T-helper 2 cell (primary cell): ENCODE measurements at regions not wholly inside any gene's neighbourhood (a gene's known extent, or its start where the extent isn't known, plus 50 kb on each side); places are given as distances from the start of the nearest gene placed in this dataset.

Experiments
- DNase-seq, 5 experiments: peaks; one replicate each; pipeline versions ENCODE4 v3.0.0 to v3.0.0-alpha.2; 2012 to 2022

DNA sequence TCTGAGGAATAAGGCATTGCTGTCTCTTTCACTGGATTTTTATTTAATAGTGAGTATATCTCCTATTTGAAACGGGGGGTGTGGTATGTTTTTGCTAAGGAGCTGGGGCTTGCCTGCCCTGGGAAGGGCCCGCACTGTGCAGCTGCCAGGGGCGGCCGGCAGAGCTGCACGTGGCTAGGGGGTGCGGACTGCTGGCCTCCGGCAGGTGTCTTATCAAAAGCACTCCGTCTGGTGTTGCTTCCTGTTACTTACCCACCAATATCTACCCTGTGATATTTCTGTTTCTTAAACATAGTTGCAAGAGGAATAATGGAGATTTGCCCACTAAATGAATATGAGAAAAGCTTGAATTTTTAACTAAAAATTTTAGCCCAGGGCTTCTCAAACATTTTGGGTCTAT lies 232.0 kb downstream of the IRX1 start:
- DNase-seq = no peak

DNA sequence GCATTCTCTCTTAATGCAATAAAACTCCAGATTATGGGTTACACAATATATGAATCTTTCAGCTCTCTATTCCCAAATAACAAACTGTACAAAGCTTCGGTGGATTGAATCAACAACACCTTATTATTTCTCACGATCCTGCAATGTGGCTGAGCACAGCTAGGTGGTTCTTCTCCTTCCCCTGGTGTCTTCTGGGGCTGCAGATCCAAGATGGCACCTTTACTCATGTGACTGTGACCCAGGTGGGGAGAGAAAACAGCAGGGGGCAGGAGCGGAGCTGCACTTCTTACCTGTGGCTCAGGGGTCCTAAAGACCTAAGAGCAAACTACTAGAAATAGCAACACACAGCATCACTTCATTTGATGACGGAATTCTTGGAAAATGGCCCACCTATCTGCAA lies 233.1 kb downstream of the IRX1 start:
- DNase-seq = no peak

DNA sequence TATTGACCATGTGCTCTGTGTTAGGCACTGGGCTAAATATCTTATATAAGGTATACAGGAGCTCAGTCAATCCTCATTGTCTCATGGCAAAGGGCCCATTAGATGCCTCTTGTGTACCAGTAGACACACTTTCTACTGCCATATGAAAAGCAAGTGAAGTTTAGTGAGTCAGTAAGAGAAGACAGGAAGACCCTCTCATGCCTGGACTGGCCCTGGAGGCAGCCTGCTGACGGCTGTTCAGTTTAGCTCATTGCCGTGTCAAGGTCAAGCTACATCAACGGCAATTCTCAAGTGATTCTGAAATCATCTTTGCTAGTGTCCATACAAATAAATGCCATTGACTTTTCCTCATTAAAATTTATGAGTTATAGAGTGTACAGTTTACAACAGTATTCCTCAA lies 237.9 kb downstream of the IRX1 start:
- DNase-seq = no peak

DNA sequence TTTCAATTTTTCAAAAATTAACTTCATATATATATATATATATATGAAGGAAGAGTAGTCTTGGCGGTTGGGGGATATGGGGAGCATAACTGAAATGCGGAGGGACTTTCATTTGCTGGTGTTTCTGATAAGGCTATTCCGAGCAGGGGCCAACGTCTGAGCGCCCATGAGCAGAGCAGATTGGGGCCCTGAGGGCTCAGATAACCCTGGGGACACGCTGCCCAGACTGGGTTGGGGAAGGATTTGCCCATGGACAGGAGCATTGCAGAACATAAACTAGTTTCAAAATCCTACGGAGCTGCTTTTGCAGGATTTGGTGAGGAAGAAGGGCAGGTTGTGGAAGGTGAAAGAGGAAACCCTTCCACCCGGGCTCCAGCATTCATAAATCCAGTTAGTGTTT lies 240.2 kb downstream of the IRX1 start:
- no peak for DNase-seq

DNA sequence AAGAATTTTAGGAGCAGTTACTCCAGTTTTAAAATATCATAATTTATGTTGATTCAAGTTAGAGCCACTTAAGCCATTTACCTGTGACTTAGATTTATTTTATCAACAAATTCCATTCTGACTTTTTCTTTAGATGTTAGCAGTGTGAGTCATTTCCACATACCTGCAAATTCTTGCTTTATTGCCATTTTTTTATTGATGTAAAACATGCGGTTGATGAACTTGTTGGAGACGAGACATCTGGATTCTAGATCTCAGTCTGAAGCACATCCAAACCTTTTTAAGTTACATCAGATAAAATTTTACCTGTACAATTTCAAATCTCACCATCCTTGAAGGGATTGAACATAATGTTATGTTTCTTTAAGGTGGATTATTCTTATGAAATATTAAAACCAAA lies 240.9 kb downstream of the IRX1 start:
- no peak for DNase-seq

DNA sequence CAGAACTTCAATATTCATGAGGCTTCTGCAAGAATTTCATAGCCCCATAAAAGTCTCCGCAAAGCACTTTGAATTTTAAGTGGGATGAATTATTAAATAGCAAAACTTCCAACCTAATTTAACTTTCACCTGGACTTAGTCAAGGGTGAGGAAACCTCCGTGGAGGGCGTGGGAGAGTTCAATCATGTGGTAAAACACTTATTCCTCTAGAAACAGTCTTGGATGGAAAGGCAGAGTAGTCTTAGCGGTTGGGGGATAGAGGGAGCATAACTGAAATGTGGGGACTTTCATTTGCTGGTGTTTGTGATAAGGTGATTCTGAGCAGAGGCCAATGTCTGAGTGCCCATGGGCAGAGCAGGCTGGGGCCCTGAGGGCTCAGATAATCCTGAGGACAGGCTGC lies 241.9 kb downstream of the IRX1 start:
- no peak for DNase-seq

DNA sequence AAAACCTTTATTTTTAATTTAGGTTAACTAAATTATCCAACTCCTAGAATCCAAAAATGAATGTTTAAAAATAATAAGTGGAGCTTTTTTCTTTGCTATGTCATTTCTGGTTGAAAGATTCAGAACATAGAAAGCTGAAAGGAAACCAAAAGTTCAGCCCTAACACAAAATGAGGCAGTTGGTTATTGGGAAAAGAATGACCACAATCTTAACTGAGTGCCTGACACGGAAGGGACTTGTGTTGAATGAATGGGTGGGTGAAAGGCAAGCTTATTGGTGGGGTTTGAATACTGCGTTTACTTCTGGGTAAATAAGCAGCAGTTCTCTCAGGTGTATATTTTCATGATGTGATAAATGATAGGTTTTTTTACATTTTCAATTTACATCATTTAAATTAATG lies 243.5 kb downstream of the IRX1 start:
- DNase-seq = no peak

DNA sequence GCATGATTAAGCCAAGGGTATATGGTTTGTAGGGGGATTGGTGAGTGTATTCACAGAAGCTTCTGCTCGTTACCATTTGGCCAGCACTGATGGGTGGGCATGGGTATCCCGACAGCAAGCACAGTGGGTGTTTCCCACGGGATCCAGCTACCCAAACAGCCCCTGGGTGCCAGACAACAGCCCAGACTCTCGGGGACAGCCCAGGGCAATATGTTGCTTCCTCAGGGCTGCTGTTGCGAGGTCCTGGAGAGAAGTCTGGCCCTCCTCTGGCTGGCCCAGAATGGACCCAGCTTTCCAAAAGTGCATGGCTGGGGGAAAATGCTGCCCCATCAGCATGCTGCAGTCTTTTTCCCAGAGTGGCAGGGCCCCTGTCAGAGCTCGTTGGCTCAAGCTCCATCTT lies 247.0 kb downstream of the IRX1 start:
- no peak for DNase-seq

DNA sequence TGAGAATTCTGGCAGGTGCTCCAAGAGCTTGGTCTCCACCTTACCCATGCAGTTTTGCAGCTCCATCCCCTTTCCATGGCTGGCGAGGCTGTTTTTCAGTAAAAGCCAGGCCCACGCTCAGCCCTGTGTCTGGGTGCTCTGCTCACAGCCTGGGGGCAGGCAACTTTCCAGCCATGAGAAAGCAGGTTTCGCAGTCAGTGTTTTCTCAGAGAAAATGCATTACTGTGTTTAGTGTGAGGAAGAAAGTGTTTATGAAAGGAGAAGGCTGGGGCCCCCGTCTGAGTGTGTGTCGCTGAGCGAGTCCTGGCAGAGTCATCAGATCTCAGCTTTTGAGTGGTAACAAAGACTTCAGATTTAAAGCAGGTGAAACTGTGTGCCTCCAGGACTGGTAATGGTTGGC lies 248.1 kb downstream of the IRX1 start:
- DNase-seq = no peak

DNA sequence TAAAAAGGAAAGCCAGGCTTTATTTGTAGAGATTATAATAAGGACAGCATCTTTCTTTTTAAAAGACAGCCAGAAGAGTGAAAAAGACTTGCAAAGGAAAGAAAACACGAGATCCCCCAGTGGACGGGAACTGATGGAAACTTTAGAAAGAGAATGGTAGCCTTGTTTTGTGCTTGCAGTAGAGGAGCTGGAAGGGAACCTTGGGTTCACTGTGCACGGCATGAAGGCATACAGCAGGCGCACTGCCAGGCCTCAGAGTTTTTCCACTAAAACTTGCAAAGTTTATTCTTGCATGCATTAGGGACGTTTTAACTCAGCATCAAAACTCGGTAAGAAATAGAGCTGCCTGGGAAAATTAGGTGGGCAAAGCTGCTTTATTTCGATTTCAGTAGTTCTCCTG lies 248.6 kb downstream of the IRX1 start:
- DNase-seq = no peak

DNA sequence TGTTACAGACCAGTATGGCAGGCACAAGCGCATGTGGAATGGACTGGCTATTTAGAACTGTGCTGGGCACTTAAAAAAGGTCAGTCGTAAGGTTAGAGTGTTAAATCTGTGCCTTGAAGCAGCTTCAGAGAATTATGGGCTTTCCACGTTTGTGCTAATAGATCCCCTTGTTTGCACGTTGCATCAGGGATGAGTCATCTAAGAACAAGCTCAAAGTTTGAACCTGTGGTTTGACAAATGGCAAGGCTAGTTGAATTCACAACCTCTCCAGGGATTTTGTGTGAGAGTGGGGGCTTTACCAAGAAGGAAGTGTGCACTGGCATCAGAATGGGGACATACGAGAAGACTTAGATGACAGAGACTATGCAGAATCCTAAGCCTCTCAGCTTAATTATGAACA lies 249.6 kb downstream of the IRX1 start:
- no peak for DNase-seq

DNA sequence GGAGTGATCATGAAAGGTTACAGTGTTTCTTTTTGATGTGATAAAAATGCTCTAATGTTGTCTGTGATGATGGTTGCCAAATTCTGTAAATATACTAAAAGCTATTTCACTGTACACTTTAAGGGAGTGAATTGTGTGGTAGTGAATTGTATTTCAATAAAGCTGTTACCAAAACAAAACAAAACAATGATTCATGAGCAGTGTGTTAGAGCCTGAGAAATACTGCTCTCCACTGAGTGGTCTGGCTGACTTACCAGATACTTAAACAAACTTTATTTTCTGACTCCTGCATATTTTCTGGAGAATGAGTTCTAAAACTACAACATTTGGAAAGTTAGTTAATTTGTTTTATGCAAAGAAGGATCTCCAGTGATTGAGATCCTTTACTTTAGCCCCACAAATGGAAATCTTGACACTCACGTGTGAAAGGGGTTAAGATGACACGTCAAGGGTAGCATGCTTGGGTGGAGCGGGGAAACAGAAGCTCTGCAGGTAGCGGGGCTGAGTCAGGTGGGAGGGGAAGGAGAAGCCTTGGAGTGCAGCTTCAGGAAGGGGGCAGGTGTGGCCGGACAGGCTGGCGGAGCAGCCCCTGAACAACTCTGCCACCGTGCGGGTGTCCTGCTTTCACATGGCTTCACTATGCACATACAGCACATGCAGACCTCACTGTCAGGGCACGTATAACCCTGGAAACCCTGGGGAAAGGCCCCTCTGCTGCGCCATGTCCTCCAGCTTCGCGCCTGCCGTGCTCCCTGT lies 256.7 kb downstream of the IRX1 start:
- DNase-seq = no peak

DNA sequence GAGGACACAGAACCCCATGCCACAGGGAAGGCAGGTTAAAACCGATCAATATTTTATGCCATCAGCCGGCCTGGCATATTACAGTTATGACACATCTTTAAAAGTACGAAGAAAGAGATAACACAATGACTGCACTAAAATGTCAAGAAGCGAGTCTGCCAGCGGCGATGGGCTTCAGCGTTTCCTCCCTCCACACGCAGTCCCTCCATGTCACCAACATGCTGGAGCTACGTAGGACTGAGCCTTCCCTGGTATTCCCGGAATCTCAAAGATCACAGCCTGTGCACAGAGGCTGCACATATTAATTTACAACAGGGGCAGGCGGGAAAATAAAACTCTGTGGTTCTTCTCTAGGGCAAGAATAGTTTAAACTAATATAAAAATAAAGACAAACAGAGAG lies 257.7 kb downstream of the IRX1 start:
- no peak for DNase-seq

DNA sequence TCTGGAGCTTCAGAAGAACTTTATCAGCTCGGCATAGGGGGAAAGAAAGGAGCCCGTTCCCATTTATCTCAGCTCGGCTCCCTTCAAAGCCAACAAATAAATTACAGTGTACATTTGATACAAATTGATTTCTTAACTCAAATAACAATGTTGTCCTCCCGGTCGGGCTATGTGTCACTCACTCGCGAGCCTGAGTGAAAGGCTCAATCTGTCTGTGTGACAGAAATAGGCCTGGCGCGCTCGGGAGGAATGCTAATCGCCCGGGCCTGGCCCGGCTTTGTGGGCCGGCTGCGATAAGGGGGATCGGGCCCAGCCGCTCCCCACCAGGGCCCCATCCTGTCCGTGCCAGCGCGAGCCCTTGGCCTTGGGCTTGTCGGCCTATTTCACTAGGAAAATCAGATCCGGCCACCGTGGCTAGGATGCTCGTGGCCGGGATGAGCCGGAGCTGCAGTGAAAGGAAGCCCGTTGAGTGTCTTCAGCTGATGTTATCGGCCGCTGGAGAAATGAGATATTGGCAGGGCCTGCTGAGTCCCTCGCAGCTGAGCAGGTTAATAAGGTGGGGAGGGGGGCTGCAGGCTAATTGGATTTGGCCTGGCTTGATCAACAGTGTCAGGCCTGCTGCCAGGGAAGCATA lies 258.7 kb downstream of the IRX1 start:
- DNase-seq = no peak

DNA sequence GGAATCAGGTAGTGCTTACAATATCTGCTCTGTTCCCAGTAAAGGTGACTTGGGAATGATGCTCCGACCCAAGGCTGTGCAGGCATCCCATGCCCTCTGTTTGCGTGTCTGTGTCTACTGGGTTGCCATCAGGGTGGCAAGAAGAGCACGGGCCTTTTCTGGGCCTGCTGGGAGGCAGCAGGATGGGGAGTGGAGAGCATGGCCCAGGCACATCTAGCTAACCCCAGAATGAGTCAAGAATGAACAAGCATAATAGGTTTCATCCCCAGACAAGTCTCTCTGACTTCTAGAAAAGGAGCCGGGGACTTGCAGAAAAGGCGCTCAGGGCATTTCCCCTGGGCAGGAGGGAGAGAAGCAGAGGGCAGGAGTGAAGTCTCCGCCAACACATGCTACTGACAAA lies 260.4 kb downstream of the IRX1 start:
- DNase-seq = no peak

DNA sequence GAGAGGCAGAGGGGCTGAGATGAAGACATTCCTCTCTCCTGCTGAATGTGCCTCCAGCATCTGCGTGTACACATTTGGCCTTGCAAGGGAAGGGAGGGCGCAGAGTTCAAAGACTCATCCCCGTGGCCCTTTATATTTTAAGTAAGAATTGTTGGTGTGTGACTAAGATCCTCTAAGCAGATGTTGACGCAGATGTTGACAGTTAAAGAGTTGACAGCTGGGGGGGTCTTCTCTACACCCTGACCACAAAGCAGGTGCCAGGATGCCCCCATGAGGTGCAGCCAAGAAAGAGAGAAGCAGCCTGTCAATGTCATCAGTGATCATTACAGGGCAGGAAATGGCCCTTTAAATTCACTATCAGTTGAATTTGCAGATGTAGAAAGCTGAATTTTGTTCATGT lies 262.9 kb downstream of the IRX1 start:
- DNase-seq = no peak

DNA sequence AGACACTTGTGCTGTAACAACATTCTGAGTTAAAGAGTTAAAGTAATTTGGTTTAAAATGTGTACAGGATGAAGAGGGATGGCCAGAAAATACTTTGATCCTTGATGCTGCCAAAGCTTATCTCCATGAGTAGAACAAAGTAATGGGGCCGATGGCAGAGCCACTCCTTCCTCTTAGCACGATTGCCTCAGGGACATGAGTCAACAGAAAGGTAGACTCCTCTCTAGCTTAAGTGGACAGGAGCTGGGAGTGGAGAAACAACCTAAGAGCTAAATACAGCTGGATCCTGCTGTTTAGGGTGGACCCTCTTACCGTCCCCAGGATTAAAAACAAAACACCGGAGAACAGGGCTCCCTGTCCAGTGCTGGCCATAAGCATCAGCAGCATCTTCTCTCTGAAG lies 267.3 kb downstream of the IRX1 start:
- no peak for DNase-seq

DNA sequence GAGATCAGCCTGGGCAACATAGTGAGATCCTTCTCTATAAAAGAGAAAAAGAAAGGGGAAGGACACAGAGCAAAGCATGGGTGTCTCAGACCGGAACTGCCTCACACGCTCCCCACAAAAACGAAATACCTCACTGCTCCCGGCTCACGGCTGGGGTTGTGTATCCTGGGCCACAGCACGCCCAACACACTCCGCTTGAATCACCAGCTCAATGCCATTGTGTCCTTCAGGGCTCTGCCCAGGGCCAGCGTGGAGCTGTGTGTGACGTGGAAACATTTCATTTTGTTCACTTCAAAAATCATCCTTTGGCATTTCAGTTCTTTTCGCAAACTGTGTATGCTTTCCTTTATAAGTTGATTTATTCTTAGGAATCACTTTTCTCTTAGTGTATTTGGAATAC lies 279.5 kb downstream of the IRX1 start:
- DNase-seq = no peak

DNA sequence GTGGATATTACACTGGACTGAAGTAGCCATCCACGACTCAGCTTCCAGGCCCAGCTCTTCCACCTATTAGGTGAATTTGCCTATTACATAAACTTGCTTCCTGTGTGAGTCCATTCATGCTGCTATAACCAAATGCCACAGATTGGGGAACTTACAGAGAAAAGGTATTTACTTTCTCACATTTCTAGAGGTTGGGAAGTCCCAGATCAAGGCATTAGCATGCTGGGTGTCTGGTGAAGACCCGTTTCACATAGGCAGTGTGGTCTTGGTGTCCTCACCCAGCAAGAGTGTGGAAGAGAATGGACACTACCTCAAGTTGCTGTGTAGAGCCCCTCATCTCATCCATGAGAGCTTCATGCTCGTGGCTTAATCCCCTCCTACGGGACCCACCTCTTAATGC lies 282.6 kb downstream of the IRX1 start:
- DNase-seq = no peak

DNA sequence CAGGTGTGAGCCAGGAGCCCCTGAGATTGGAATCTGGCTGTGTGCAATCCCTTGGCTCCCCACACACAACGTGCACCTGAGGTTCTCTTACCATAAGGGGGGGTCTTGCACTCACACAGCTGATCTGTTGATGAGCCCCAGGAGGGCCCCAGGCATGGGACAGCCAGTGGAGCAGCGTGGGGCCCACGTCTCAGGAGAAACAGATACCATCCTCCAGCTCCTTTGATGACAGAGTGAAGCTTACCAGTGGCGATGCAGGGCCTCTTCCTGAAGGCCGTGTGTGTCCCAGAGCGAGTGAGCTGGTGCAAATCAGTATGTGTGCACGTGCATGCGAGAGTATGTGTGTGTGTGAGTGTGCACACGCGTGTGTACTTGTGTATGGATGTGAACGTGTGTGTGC lies 287.4 kb downstream of the IRX1 start:
- DNase-seq = no peak

DNA sequence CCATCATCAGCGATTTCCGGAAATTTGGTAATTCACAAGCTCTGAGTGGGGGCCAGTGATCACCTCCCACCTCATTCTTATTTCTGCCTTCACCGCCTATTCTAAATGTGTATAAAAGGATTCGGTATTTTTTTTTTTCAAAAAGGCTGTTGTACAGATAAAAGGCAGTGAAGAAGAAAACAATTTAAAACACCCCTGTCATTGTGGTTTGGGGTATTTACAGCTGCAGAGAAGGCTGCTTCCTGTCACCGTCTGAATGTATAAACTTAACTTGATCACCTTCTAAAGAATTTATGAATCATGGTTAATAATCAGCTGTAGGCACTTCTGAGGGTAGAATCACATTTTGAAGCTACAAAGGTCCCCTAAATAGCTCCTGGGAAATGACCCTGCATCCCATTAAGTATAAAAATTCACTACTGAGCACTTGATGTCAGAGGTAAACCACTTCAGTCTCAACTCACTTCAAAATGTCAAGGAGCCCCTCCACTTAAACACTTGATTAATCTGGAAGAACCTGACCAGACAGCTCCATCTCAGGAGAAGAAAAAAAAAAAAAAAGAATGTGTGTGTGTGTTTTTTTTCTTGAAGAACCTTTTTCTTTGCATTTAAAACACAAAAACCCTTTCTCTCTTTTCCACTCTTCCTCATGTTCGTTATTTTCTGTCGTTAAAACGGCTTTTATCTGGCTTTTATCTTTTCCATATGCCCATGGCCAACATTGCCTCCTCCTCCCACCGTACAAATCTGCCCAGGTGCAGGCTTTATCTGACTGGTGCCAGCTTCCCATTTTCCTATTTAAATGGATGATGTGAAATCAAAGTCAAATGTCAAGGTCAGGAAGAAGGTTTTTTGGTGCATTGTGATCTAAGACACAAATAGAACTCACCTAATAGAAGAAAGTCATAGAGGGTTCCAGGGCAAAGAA lies 291.2 kb downstream of the IRX1 start:
- DNase-seq = peak in 1 of 5 experiments; percentile 19

DNA sequence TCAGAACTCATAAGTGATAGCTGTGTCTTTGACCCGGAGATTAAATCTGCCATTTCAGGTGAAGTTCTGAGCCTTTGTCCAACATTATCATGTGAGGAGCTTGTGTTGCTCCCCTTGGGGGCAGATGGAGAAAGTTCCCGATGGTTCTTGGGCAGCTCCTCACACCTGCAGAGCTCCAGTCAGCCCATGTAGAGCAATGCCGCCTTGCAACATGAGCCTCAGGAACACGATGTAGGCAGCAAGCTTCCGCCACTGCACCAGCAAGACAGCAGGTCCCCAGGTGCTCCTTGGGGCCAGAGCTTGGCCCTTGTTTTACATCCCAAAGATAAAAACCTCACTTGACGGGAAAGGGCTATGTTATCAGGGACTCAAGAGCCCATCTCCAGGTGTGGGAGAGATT lies 292.7 kb downstream of the IRX1 start:
- no peak for DNase-seq

DNA sequence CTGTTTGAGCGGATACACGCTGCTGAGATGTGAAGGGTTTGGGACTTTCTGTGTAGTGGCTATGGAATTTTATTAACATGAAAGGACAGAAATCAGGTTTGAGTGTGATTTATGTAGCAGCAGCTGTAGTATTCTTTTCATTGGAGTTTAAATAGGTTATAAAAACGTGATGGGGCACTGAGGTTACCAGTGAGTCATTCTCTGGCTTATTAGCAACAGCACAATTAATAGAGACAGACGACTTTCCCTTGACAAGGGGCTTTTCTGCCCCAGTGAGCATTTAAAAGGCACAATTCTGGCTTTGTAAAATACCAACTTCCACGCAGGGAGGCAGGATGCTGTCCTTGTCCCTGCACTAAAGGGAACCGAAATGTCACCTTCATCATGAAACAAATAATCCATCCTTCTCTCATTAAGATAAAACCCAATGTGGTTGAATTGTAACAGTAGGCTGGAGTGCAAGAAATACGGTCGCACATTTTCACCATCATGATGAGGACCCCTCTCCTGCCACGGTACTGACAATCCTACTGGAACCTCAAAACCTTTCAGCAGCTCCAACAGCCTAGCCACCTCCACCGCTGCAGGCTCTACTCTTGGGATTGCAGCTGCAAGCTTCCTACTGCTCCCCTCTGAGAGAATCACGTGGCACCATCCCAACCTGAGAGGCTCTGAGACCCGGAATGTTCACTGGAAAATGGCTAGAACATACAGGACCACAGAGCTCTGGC lies 293.9 kb downstream of the IRX1 start:
- DNase-seq = no peak
